Activated naive CD8-positive, alpha-beta T cell (primary cell): ENCODE measurements at regions not wholly inside any gene's neighbourhood (a gene's known extent, or its start where the extent isn't known, plus 50 kb on each side); places are given as distances from the start of the nearest gene placed in this dataset.

ENCODE experiments used
- H3K27ac Mint-ChIP-seq: one replicate; pipeline ENCODE4 v1.8.0; 2021; ENCODE audit warnings: mixed read lengths
- H3K27me3 Mint-ChIP-seq: one replicate; pipeline ENCODE4 v1.8.0; 2021; ENCODE audit warnings: mixed read lengths
- H3K36me3 Mint-ChIP-seq: one replicate; pipeline ENCODE4 v1.8.0; 2021; ENCODE audit warnings: mixed read lengths
- H3K4me1 Mint-ChIP-seq: one replicate; pipeline ENCODE4 v1.8.0; 2021; ENCODE audit warnings: low read depth, mixed read lengths
- H3K4me3 Mint-ChIP-seq: one replicate; pipeline ENCODE4 v1.8.0; 2021; ENCODE audit warnings: mild to moderate bottlenecking, mixed read lengths
- H3K9me3 Mint-ChIP-seq: one replicate; pipeline ENCODE4 v1.8.0; 2021; ENCODE audit warnings: low read depth, mixed read lengths

- Mint-ChIP-seq H3K9me3 (peaks cover 11% of the 10 kb centered on the region), H3K27me3 (peaks cover 2% of the 10 kb centered on the region), H3K4me1 (no peaks in the 10 kb centered on the region), H3K36me3 (no peaks in the 10 kb centered on the region), H3K27ac (no peak overlapping the region), H3K4me3 (no peak overlapping the region)
Observed at GRCh38 chr18:56043641-56044061, 455.7 kb upstream of the TCF4 start.

- peaks cover 2% of the 10 kb centered on the region for H3K27me3 Mint-ChIP-seq
Observed at GRCh38 chr18:56042915-56043536, 455.0 kb upstream of the TCF4 start.

GRCh38 chr18:56038171-56039030 lies 450.4 kb upstream of the TCF4 start:
- H3K4me3 Mint-ChIP-seq: no peak overlapping the region
- no peaks in the 10 kb centered on the region for H3K36me3 Mint-ChIP-seq
- H3K27me3 Mint-ChIP-seq: no peaks in the 10 kb centered on the region
- H3K9me3 Mint-ChIP-seq: peaks cover 8% of the 10 kb centered on the region
- H3K27ac Mint-ChIP-seq: no peak overlapping the region
- H3K4me1 Mint-ChIP-seq: no peaks in the 10 kb centered on the region

More at GRCh38 chr18:56042915-56043536, 455.0 kb upstream of the TCF4 start:
- Mint-ChIP-seq H3K27ac (no peak overlapping the region), H3K9me3 (peaks cover 11% of the 10 kb centered on the region), H3K4me1 (no peaks in the 10 kb centered on the region), H3K36me3 (no peaks in the 10 kb centered on the region), H3K4me3 (no peak overlapping the region)

GRCh38 chr18:56036741-56037140 lies 448.7 kb upstream of the TCF4 start:
- no peaks in the 10 kb centered on the region for H3K36me3 Mint-ChIP-seq
- H3K9me3 Mint-ChIP-seq: peaks cover 12% of the 10 kb centered on the region
- no peak overlapping the region for H3K27ac Mint-ChIP-seq
- no peaks in the 10 kb centered on the region for H3K4me1 Mint-ChIP-seq
- H3K27me3 Mint-ChIP-seq: no peaks in the 10 kb centered on the region
- H3K4me3 Mint-ChIP-seq: no peak overlapping the region

GRCh38 chr18:56035546-56035945 lies 447.6 kb upstream of the TCF4 start:
- Mint-ChIP-seq H3K4me1 (no peaks in the 10 kb centered on the region), H3K27ac (no peak overlapping the region)

GRCh38 chr18:56034949-56035348 lies 447.0 kb upstream of the TCF4 start:
- H3K36me3 Mint-ChIP-seq: no peaks in the 10 kb centered on the region
- H3K4me3 Mint-ChIP-seq: no peak overlapping the region

More at GRCh38 chr18:56035546-56035945, 447.6 kb upstream of the TCF4 start:
- Mint-ChIP-seq H3K36me3 (no peaks in the 10 kb centered on the region), H3K27me3 (no peaks in the 10 kb centered on the region), H3K9me3 (peaks cover 12% of the 10 kb centered on the region), H3K4me3 (no peak overlapping the region)

GRCh38 chr18:56030060-56030459 lies 442.1 kb upstream of the TCF4 start:
- Mint-ChIP-seq H3K4me1 (no peaks in the 10 kb centered on the region), H3K4me3 (no peak overlapping the region), H3K27ac (no peak overlapping the region), H3K9me3 (peaks cover 12% of the 10 kb centered on the region), H3K27me3 (no peaks in the 10 kb centered on the region), H3K36me3 (no peaks in the 10 kb centered on the region)

More at GRCh38 chr18:56034949-56035348, 447.0 kb upstream of the TCF4 start:
- H3K27ac Mint-ChIP-seq: no peak overlapping the region
- H3K9me3 Mint-ChIP-seq: peaks cover 12% of the 10 kb centered on the region
- H3K4me1 Mint-ChIP-seq: no peaks in the 10 kb centered on the region
- H3K27me3 Mint-ChIP-seq: no peaks in the 10 kb centered on the region

- Mint-ChIP-seq H3K4me3 (no peak overlapping the region), H3K4me1 (no peaks in the 10 kb centered on the region), H3K27me3 (no peaks in the 10 kb centered on the region), H3K36me3 (no peaks in the 10 kb centered on the region), H3K27ac (no peak overlapping the region), H3K9me3 (peaks cover 4% of the 10 kb centered on the region)
Observed at GRCh38 chr18:56028514-56028913, 440.5 kb upstream of the TCF4 start.

GRCh38 chr18:56026509-56026908 lies 438.5 kb upstream of the TCF4 start:
- Mint-ChIP-seq H3K27ac (no peak overlapping the region), H3K4me1 (no peaks in the 10 kb centered on the region), H3K27me3 (no peaks in the 10 kb centered on the region), H3K4me3 (no peak overlapping the region), H3K9me3 (no peaks in the 10 kb centered on the region), H3K36me3 (no peaks in the 10 kb centered on the region)

GRCh38 chr18:56021809-56022195 lies 433.8 kb upstream of the TCF4 start:
- Mint-ChIP-seq H3K4me3 (no peak overlapping the region), H3K27me3 (no peaks in the 10 kb centered on the region), H3K4me1 (no peaks in the 10 kb centered on the region), H3K9me3 (no peaks in the 10 kb centered on the region), H3K36me3 (no peaks in the 10 kb centered on the region), H3K27ac (no peak overlapping the region)

GRCh38 chr18:56021136-56021808 lies 433.3 kb upstream of the TCF4 start:
- no peaks in the 10 kb centered on the region for H3K9me3 Mint-ChIP-seq
- no peak overlapping the region for H3K27ac Mint-ChIP-seq
- H3K4me3 Mint-ChIP-seq: no peak overlapping the region
- H3K27me3 Mint-ChIP-seq: no peaks in the 10 kb centered on the region
- H3K4me1 Mint-ChIP-seq: no peaks in the 10 kb centered on the region
- no peaks in the 10 kb centered on the region for H3K36me3 Mint-ChIP-seq

GRCh38 chr18:56019908-56020307 lies 431.9 kb upstream of the TCF4 start:
- Mint-ChIP-seq H3K36me3 (no peaks in the 10 kb centered on the region), H3K4me3 (no peak overlapping the region), H3K27me3 (no peaks in the 10 kb centered on the region), H3K4me1 (no peaks in the 10 kb centered on the region), H3K27ac (no peak overlapping the region), H3K9me3 (peaks cover 4% of the 10 kb centered on the region)

GRCh38 chr18:56019156-56019555 lies 431.2 kb upstream of the TCF4 start:
- H3K36me3 Mint-ChIP-seq: no peaks in the 10 kb centered on the region
- H3K4me1 Mint-ChIP-seq: no peaks in the 10 kb centered on the region
- no peak overlapping the region for H3K4me3 Mint-ChIP-seq
- H3K27ac Mint-ChIP-seq: no peak overlapping the region
- peaks cover 5% of the 10 kb centered on the region for H3K9me3 Mint-ChIP-seq
- no peaks in the 10 kb centered on the region for H3K27me3 Mint-ChIP-seq

- H3K4me1 Mint-ChIP-seq: no peaks in the 10 kb centered on the region
- no peaks in the 10 kb centered on the region for H3K36me3 Mint-ChIP-seq
- no peak overlapping the region for H3K27ac Mint-ChIP-seq
- H3K4me3 Mint-ChIP-seq: no peak overlapping the region
- peaks cover 6% of the 10 kb centered on the region for H3K9me3 Mint-ChIP-seq
- no peaks in the 10 kb centered on the region for H3K27me3 Mint-ChIP-seq
Observed at GRCh38 chr18:56009411-56009810, 421.4 kb upstream of the TCF4 start.

- H3K27me3 Mint-ChIP-seq: no peaks in the 10 kb centered on the region
- no peak overlapping the region for H3K27ac Mint-ChIP-seq
- H3K36me3 Mint-ChIP-seq: no peaks in the 10 kb centered on the region
- no peaks in the 10 kb centered on the region for H3K4me1 Mint-ChIP-seq
- H3K4me3 Mint-ChIP-seq: no peak overlapping the region
- no peaks in the 10 kb centered on the region for H3K9me3 Mint-ChIP-seq
Observed at GRCh38 chr18:56003720-56004088, 415.7 kb upstream of the TCF4 start.
